Stimulated activated CD4-positive, alpha-beta T cell treated with anti-CD3 and anti-CD28 coated beads, Interleukin-1b, Interleukin-23, amount 100 ng/mL, for 1 hour (primary cell): ENCODE measurements at regions not wholly inside any gene's neighbourhood (a gene's known extent, or its start where the extent isn't known, plus 50 kb on each side); places are given as distances from the start of the nearest gene placed in this dataset.
"Not testable (repeated sequence)": the region's sequence is repeated elsewhere in the genome, so short reads cannot be mapped to it uniquely, and the experiment has no call there.

Source experiments
- DNase-seq, 2 donors: peaks; one replicate each; pipeline ENCODE4 v3.0.0-alpha.2; 2020; ENCODE audit warnings: low read depth in 2 of 2

GRCh38 chr5:87138091-87138805, 129.4 kb upstream of the RASA1 start:
- DNase-seq, result no peak

- no peak for DNase-seq
These were observed 127.9 kb upstream of the RASA1 start for GRCh38 chr5:87139795-87140194.

GRCh38 chr5:87141544-87141943, 126.1 kb upstream of the RASA1 start:
- no peak for DNase-seq

GRCh38 chr5:87145853-87146252, 121.8 kb upstream of the RASA1 start:
- not testable (repeated sequence) for DNase-seq

GRCh38 chr5:87147441-87147840, 120.2 kb upstream of the RASA1 start:
- no peak for DNase-seq

- no peak for DNase-seq
These were observed 117.1 kb upstream of the RASA1 start for GRCh38 chr5:87150630-87151029.

- no peak for DNase-seq
These were observed 116.1 kb upstream of the RASA1 start for GRCh38 chr5:87151547-87151946.

GRCh38 chr5:87152886-87153285, 114.8 kb upstream of the RASA1 start:
- DNase-seq, result no peak

- no peak for DNase-seq
These were observed 113.5 kb upstream of the RASA1 start for GRCh38 chr5:87154191-87154590.

GRCh38 chr5:87155106-87155505, 112.6 kb upstream of the RASA1 start:
- no peak for DNase-seq

- no peak for DNase-seq
These were observed 111.1 kb upstream of the RASA1 start for GRCh38 chr5:87156631-87157030.

- DNase-seq, result no peak
These were observed 103.3 kb upstream of the RASA1 start for GRCh38 chr5:87164409-87164808.

GRCh38 chr5:87169300-87169991, 98.2 kb upstream of the RASA1 start:
- DNase-seq, result no peak

- DNase-seq, result no peak
These were observed 96.9 kb upstream of the RASA1 start for GRCh38 chr5:87170799-87171198.

GRCh38 chr5:87182649-87183048, 85.0 kb upstream of the RASA1 start:
- no peak for DNase-seq

GRCh38 chr5:87183896-87184295, 83.8 kb upstream of the RASA1 start:
- no peak for DNase-seq

- DNase-seq, result no peak
These were observed 83.1 kb upstream of the RASA1 start for GRCh38 chr5:87184605-87185004.

GRCh38 chr5:87185838-87186237, 81.8 kb upstream of the RASA1 start:
- no peak for DNase-seq

GRCh38 chr5:87188391-87188790, 79.3 kb upstream of the RASA1 start:
- no peak for DNase-seq

GRCh38 chr5:87190041-87190440, 77.6 kb upstream of the RASA1 start:
- no peak for DNase-seq

- DNase-seq, result no peak
These were observed 77.0 kb upstream of the RASA1 start for GRCh38 chr5:87190687-87191086.

- no peak for DNase-seq
These were observed 76.0 kb upstream of the RASA1 start for GRCh38 chr5:87191645-87192044.

GRCh38 chr5:87195104-87195591, 72.5 kb upstream of the RASA1 start:
- no peak for DNase-seq
